Skeletal muscle satellite cell (primary cell): ENCODE measurements at regions not wholly inside any gene's neighbourhood (a gene's known extent, or its start where the extent isn't known, plus 50 kb on each side); places are given as distances from the start of the nearest gene placed in this dataset.
"Not testable (repeated sequence)": the region's sequence is repeated elsewhere in the genome, so short reads cannot be mapped to it uniquely, and the experiment has no call there.

Source experiments
- H3K27me3 ChIP-seq: 2 replicates; pipeline ENCODE4 v1.7.0; 2013; ENCODE audit warnings: low read length; ENCODE audit not compliant: control insufficient read depth, insufficient read depth
- H3K36me3 ChIP-seq: 2 replicates; pipeline ENCODE4 v1.7.0; 2013; ENCODE audit warnings: mild to moderate bottlenecking, control low read depth, low read length; ENCODE audit not compliant: insufficient read depth
- H3K4me1 ChIP-seq: 2 replicates; pipeline ENCODE4 v1.7.0; 2013; ENCODE audit warnings: low read length; ENCODE audit not compliant: control insufficient read depth, insufficient read depth
- H3K4me2 ChIP-seq: 2 replicates; pipeline ENCODE4 v1.7.0; 2013; ENCODE audit warnings: mild to moderate bottlenecking, low read length
- H3K4me3 ChIP-seq: 2 replicates; pipeline ENCODE4 v1.7.0; 2013; ENCODE audit warnings: low read length
- H3K9ac ChIP-seq: 2 replicates; pipeline ENCODE4 v1.7.0; 2013; ENCODE audit warnings: mild to moderate bottlenecking, low read depth, low read length, moderate library complexity
- H3K9me3 ChIP-seq: replicated peaks from 2 replicates; pipeline ENCODE4 v1.7.0; 2013; ENCODE audit warnings: mild to moderate bottlenecking, control low read depth, low read length

GRCh38 chr4:85166318-85166717, 199.8 kb upstream of the WDFY3 start:
- H3K4me3 ChIP-seq = no peak overlapping the region
- no peaks in the 10 kb centered on the region for H3K9me3 ChIP-seq
- H3K27me3 ChIP-seq = no peaks in the 10 kb centered on the region
- H3K9ac ChIP-seq = no peak overlapping the region
- no peaks in the 10 kb centered on the region for H3K36me3 ChIP-seq
- no peak overlapping the region for H3K4me2 ChIP-seq
- no peaks in the 10 kb centered on the region for H3K4me1 ChIP-seq

- H3K4me3 ChIP-seq = no peak overlapping the region
Measured at GRCh38 chr4:85168234-85168834, 201.8 kb upstream of the WDFY3 start.

GRCh38 chr4:85170241-85170640, 203.8 kb upstream of the WDFY3 start:
- H3K9ac ChIP-seq = no peak overlapping the region
- H3K4me2 ChIP-seq = no peak overlapping the region
- no peaks in the 10 kb centered on the region for H3K9me3 ChIP-seq
- H3K4me3 ChIP-seq = no peak overlapping the region
- H3K4me1 ChIP-seq = no peaks in the 10 kb centered on the region
- H3K27me3 ChIP-seq = no peaks in the 10 kb centered on the region
- H3K36me3 ChIP-seq = no peaks in the 10 kb centered on the region

More at GRCh38 chr4:85168234-85168834, 201.8 kb upstream of the WDFY3 start:
- Histone ChIP-seq H3K36me3 (no peaks in the 10 kb centered on the region), H3K9ac (no peak overlapping the region), H3K9me3 (no peaks in the 10 kb centered on the region), H3K4me1 (no peaks in the 10 kb centered on the region), H3K27me3 (no peaks in the 10 kb centered on the region), H3K4me2 (no peak overlapping the region)

- no peak overlapping the region for H3K4me2 ChIP-seq
- no peak overlapping the region for H3K4me3 ChIP-seq
- H3K4me1 ChIP-seq = no peaks in the 10 kb centered on the region
- no peaks in the 10 kb centered on the region for H3K9me3 ChIP-seq
- no peaks in the 10 kb centered on the region for H3K27me3 ChIP-seq
- no peak overlapping the region for H3K9ac ChIP-seq
- H3K36me3 ChIP-seq = no peaks in the 10 kb centered on the region
Measured at GRCh38 chr4:85175190-85175589, 208.7 kb upstream of the WDFY3 start.

GRCh38 chr4:85177092-85177491, 210.6 kb upstream of the WDFY3 start:
- no peaks in the 10 kb centered on the region for H3K4me1 ChIP-seq
- no peak overlapping the region for H3K4me3 ChIP-seq
- H3K4me2 ChIP-seq = no peak overlapping the region
- H3K9me3 ChIP-seq = no peaks in the 10 kb centered on the region
- no peaks in the 10 kb centered on the region for H3K36me3 ChIP-seq
- H3K9ac ChIP-seq = no peak overlapping the region
- H3K27me3 ChIP-seq = no peaks in the 10 kb centered on the region

- no peak overlapping the region for H3K9ac ChIP-seq
- H3K36me3 ChIP-seq = no peaks in the 10 kb centered on the region
- H3K27me3 ChIP-seq = no peaks in the 10 kb centered on the region
- H3K4me2 ChIP-seq = no peak overlapping the region
- H3K9me3 ChIP-seq = no peaks in the 10 kb centered on the region
- H3K4me1 ChIP-seq = no peaks in the 10 kb centered on the region
- no peak overlapping the region for H3K4me3 ChIP-seq
Measured at GRCh38 chr4:85177679-85178078, 211.2 kb upstream of the WDFY3 start.

GRCh38 chr4:85180533-85180932, 214.0 kb upstream of the WDFY3 start:
- Histone ChIP-seq H3K9ac (no peak overlapping the region), H3K4me1 (no peaks in the 10 kb centered on the region), H3K9me3 (no peaks in the 10 kb centered on the region), H3K4me3 (no peak overlapping the region), H3K27me3 (no peaks in the 10 kb centered on the region), H3K36me3 (no peaks in the 10 kb centered on the region), H3K4me2 (no peak overlapping the region)

- no peak overlapping the region for H3K4me3 ChIP-seq
- H3K27me3 ChIP-seq = no peaks in the 10 kb centered on the region
- no peaks in the 10 kb centered on the region for H3K9me3 ChIP-seq
- no peaks in the 10 kb centered on the region for H3K36me3 ChIP-seq
- no peak overlapping the region for H3K9ac ChIP-seq
- H3K4me1 ChIP-seq = no peaks in the 10 kb centered on the region
- H3K4me2 ChIP-seq = no peak overlapping the region
Measured at GRCh38 chr4:85187106-85187505, 220.6 kb upstream of the WDFY3 start.

- H3K9ac ChIP-seq, H3K4me2 ChIP-seq, H3K36me3 ChIP-seq, H3K9me3 ChIP-seq, H3K4me1 ChIP-seq, H3K27me3 ChIP-seq, H3K4me3 ChIP-seq: not testable (repeated sequence)
Measured at GRCh38 chr4:85196015-85196414, 229.5 kb upstream of the WDFY3 start.

- Histone ChIP-seq H3K4me2 (no peak overlapping the region), H3K9me3 (no peaks in the 10 kb centered on the region), H3K27me3 (no peaks in the 10 kb centered on the region), H3K4me1 (no peaks in the 10 kb centered on the region), H3K9ac (no peak overlapping the region), H3K4me3 (no peak overlapping the region), H3K36me3 (no peaks in the 10 kb centered on the region)
Measured at GRCh38 chr4:85200106-85200505, 233.6 kb upstream of the WDFY3 start.

GRCh38 chr4:85209161-85209560, 242.7 kb upstream of the WDFY3 start:
- H3K4me3 ChIP-seq = no peak overlapping the region
- H3K9me3 ChIP-seq = no peaks in the 10 kb centered on the region
- no peak overlapping the region for H3K4me2 ChIP-seq
- no peak overlapping the region for H3K9ac ChIP-seq
- H3K27me3 ChIP-seq = no peaks in the 10 kb centered on the region
- no peaks in the 10 kb centered on the region for H3K36me3 ChIP-seq
- no peaks in the 10 kb centered on the region for H3K4me1 ChIP-seq

GRCh38 chr4:85210353-85210752, 243.9 kb upstream of the WDFY3 start:
- no peaks in the 10 kb centered on the region for H3K9me3 ChIP-seq
- H3K36me3 ChIP-seq = no peaks in the 10 kb centered on the region
- H3K4me3 ChIP-seq = no peak overlapping the region
- no peak overlapping the region for H3K9ac ChIP-seq
- H3K4me2 ChIP-seq = no peak overlapping the region
- H3K27me3 ChIP-seq = no peaks in the 10 kb centered on the region
- no peaks in the 10 kb centered on the region for H3K4me1 ChIP-seq
